ENCODE measurements at regions not wholly inside any gene's neighbourhood (a gene's known extent, or its start where the extent isn't known, plus 50 kb on each side); places are given as distances from the start of the nearest gene placed in this dataset.

GRCh38 chr9:86818636-86819035, 128.7 kb downstream of the GAS1 start:
- no peak for TF ChIP-seq CTCF (IDR thresholded peaks at IDR 0.05; ENCODE audit: borderline replicate concordance, control extremely low read depth, extremely low read depth, insufficient read depth, missing control alignments)
- DNase-seq (ENCODE audit: low spot score): no peak
- in situ Hi-C loops (cut with MboI; ENCODE audit: low sequenced_read_pairs, unreplicated experiment): no loop called here

GRCh38 chr9:86816868-86817267, 130.4 kb downstream of the GAS1 start:
- no peak for DNase-seq (ENCODE audit: low spot score)
- no peak for TF ChIP-seq CTCF (IDR thresholded peaks at IDR 0.05; ENCODE audit: borderline replicate concordance, control extremely low read depth, extremely low read depth, insufficient read depth, missing control alignments)
- in situ Hi-C loops (cut with MboI; ENCODE audit: low sequenced_read_pairs, unreplicated experiment): no loop called here

DNA sequence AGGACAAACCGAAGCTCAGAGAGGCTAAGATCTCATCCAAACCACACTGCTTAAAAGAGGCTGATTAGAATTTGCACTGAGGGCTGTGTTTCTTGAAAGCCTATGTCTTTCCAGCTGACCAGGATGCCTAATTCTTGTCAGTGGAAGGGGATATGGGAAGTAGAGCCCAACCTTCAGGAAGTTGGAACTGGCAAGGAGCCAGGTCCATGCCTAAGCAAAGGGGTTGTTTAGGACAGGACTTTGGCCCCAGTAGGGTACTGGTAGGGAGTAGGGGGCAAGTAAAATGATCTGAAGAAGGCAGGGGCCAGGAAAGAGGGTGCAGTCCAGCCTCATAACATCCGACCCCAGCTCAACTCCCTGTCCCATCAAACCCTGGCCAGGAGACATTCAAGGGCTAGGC, 130.9 kb downstream of the GAS1 start:
- in situ Hi-C loops (cut with MboI; ENCODE audit: low sequenced_read_pairs, unreplicated experiment): no loop called here
- no peak for TF ChIP-seq CTCF (IDR thresholded peaks at IDR 0.05; ENCODE audit: borderline replicate concordance, control extremely low read depth, extremely low read depth, insufficient read depth, missing control alignments)
- no peak for DNase-seq (ENCODE audit: low spot score)

- DNase-seq (ENCODE audit: low spot score): no peak
- TF ChIP-seq CTCF (IDR thresholded peaks at IDR 0.05; ENCODE audit: borderline replicate concordance, control extremely low read depth, extremely low read depth, insufficient read depth, missing control alignments): no peak
- in situ Hi-C loops (cut with MboI; ENCODE audit: low sequenced_read_pairs, unreplicated experiment): no loop called here
Observed at GRCh38 chr9:86812616-86813015, 134.7 kb downstream of the GAS1 start.

DNA sequence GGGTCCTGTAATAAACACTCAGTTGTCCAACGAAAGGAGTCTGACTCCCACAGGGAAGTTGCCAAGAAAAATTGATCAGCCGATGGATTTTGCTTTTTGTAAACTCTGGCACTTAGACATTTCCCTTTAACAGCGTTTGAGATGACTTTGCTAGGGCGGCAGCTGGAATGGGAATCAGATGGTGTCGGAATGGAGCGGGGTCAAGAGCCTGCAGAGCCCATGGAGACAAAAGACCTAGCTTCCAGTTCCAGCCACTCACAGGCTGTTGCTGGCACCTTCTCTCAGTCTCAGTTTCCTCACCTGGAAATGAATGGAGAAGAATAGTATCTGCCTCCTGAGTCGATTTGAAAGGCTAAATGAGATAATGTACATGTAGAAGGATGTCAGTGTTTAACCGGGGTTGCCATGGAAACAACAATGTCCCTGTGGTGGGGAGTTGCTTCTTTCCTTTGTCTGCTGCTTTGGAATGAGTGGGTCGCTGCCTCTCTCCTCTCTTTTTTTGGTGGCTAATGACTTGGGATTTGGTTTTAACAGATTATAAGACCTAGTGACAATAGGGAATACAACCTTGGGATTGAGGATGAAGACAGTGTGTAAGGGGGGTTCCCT, 137.4 kb downstream of the GAS1 start:
- in situ Hi-C loops (cut with MboI; ENCODE audit: low sequenced_read_pairs, unreplicated experiment): no loop called here

GRCh38 chr9:86809151-86809550, 138.2 kb downstream of the GAS1 start:
- no peak for TF ChIP-seq CTCF (IDR thresholded peaks at IDR 0.05; ENCODE audit: borderline replicate concordance, control extremely low read depth, extremely low read depth, insufficient read depth, missing control alignments)
- in situ Hi-C loops (cut with MboI; ENCODE audit: low sequenced_read_pairs, unreplicated experiment): no loop called here
- DNase-seq (ENCODE audit: low spot score): no peak

More for the DNA sequence above, 137.4 kb downstream of the GAS1 start:
- no peak for DNase-seq (ENCODE audit: low spot score)
- TF ChIP-seq CTCF (IDR thresholded peaks at IDR 0.05; ENCODE audit: borderline replicate concordance, control extremely low read depth, extremely low read depth, insufficient read depth, missing control alignments): no peak

Measured in GM13976 (cell line).